ENCODE measurements at regions not wholly inside any gene's neighbourhood (a gene's known extent, or its start where the extent isn't known, plus 50 kb on each side); places are given as distances from the start of the nearest gene placed in this dataset.

- TF ChIP-seq EZH2 (optimal IDR thresholded peaks at IDR 0.05; ENCODE audit: low read depth, low read length) (no peak), CTCF (IDR thresholded peaks at IDR 0.05; ENCODE audit: low read length) (no peak), EZH2phosphoT487 (IDR thresholded peaks at IDR 0.05; ENCODE audit: low read length) (no peak)
These were observed 151.7 kb upstream of the GRM7 start for GRCh38 chr3:6709178-6709577.
